Osteoblast (primary cell): ENCODE measurements at regions not wholly inside any gene's neighbourhood (a gene's known extent, or its start where the extent isn't known, plus 50 kb on each side); places are given as distances from the start of the nearest gene placed in this dataset.

Experiments used
- DNase-seq: peaks from one replicate; pipeline ENCODE4 v3.0.0; 2011; ENCODE audit warnings: low spot score, mixed read lengths; ENCODE audit not compliant: insufficient read length; ENCODE audit errors: missing footprints
- H2AFZ ChIP-seq: 2 replicates; pipeline ENCODE4 v1.6.0; 2011; ENCODE audit warnings: mild to moderate bottlenecking, low read length
- H3K27ac ChIP-seq: 2 replicates; pipeline ENCODE4 v1.5.1; 2011; ENCODE audit warnings: mild to moderate bottlenecking, low read depth, low read length, moderate library complexity
- H3K27me3 ChIP-seq: 2 replicates; pipeline ENCODE4 v1.6.0; 2012; ENCODE audit warnings: mild to moderate bottlenecking, control low read depth, inconsistent platforms, low read length, moderate library complexity; ENCODE audit not compliant: insufficient read depth
- H3K36me3 ChIP-seq: 2 replicates; pipeline ENCODE4 v1.5.1; 2011; ENCODE audit warnings: mild to moderate bottlenecking, low read length, control low read depth, moderate library complexity; ENCODE audit not compliant: insufficient read depth
- H3K4me1 ChIP-seq: 2 replicates; pipeline ENCODE4 v1.5.1; 2011; ENCODE audit warnings: mild to moderate bottlenecking, low read length, control low read depth, moderate library complexity; ENCODE audit not compliant: insufficient read depth
- H3K4me2 ChIP-seq: 2 replicates; pipeline ENCODE4 v1.6.0; 2011; ENCODE audit warnings: mild to moderate bottlenecking, low read length; ENCODE audit not compliant: insufficient read depth
- H3K4me3 ChIP-seq: fragments of 200-600 bp; sonication (generic); 3 replicates; pipeline ENCODE4 v1.5.1; 2012; ENCODE audit warnings: mild to moderate bottlenecking, low read length, inconsistent platforms; ENCODE audit not compliant: insufficient read depth
- H3K79me2 ChIP-seq: 2 replicates; pipeline ENCODE4 v1.6.0; 2012; ENCODE audit warnings: mild to moderate bottlenecking, low read length, control low read depth, inconsistent platforms; ENCODE audit not compliant: insufficient read depth
- H3K9me3 ChIP-seq: 2 replicates; pipeline ENCODE4 v1.5.1; 2011; ENCODE audit warnings: low read depth, low read length, control low read depth
- H4K20me1 ChIP-seq: 2 replicates; pipeline ENCODE4 v1.6.0; 2012; ENCODE audit warnings: mild to moderate bottlenecking, low read length, control low read depth; ENCODE audit not compliant: insufficient read depth
- TF ChIP-seq, protein P1 (sequence below): IDR thresholded peaks from 2 replicates; pipeline ENCODE4 v1.5.1; 2011; ENCODE audit warnings: mild to moderate bottlenecking, low read depth, low read length, moderate library complexity; ENCODE audit errors: extremely low read depth

DNA sequence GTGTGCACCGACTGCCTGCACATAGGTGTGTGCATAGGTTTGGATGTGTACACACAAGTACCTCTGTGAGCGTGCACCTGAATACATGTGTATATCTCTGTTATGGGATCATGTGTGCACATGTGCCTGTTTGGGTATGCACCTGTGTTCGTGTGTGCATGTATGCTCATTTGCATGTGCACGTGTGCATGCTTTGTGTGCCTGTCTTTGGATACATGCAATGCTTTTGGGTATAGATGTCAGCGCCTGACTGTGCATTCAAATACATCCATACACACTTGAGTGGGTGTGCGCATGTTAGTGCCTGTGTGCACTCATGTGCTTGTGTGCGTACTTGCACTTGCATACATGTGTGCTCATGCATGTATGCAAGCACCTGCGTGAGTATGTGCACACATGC, 258.1 kb downstream of the IRX2 start:
- Histone ChIP-seq H3K4me3 (no peak overlapping the region), H3K4me2 (no peak overlapping the region), H3K9me3 (peaks cover 8% of the 10 kb centered on the region), H3K4me1 (no peaks in the 10 kb centered on the region), H4K20me1 (no peaks in the 10 kb centered on the region), H3K27me3 (no peaks in the 10 kb centered on the region), H3K79me2 (no peaks in the 10 kb centered on the region), H2AFZ (no peak overlapping the region), H3K27ac (no peak overlapping the region), H3K36me3 (no peaks in the 10 kb centered on the region)
- DNase-seq, result no peak
- TF ChIP-seq, protein P1, sequence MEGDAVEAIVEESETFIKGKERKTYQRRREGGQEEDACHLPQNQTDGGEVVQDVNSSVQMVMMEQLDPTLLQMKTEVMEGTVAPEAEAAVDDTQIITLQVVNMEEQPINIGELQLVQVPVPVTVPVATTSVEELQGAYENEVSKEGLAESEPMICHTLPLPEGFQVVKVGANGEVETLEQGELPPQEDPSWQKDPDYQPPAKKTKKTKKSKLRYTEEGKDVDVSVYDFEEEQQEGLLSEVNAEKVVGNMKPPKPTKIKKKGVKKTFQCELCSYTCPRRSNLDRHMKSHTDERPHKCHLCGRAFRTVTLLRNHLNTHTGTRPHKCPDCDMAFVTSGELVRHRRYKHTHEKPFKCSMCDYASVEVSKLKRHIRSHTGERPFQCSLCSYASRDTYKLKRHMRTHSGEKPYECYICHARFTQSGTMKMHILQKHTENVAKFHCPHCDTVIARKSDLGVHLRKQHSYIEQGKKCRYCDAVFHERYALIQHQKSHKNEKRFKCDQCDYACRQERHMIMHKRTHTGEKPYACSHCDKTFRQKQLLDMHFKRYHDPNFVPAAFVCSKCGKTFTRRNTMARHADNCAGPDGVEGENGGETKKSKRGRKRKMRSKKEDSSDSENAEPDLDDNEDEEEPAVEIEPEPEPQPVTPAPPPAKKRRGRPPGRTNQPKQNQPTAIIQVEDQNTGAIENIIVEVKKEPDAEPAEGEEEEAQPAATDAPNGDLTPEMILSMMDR, result no peak

DNA sequence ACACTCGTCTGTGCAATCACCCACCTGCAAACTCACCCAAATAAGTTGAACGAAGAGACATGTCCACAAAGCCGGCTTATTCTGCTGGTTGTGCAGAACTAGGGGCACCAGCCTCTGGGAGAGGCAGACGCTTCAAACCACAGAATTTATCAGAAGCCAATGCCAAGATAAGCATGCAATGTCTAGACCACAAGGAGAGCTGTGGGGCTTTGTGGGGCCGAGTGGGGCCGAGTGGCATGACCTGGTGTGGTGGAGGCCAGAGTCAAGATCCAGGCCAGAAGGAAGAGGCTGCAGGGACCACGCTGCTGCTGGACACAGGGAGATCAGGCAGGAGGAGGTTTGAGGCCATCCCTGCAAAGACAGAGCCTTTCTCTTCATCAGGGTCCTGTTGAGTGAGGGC, 259.0 kb downstream of the IRX2 start:
- Histone ChIP-seq H3K36me3 (no peaks in the 10 kb centered on the region), H3K9me3 (peaks cover 8% of the 10 kb centered on the region), H3K79me2 (no peaks in the 10 kb centered on the region), H3K27me3 (no peaks in the 10 kb centered on the region), H3K27ac (no peak overlapping the region), H3K4me2 (no peak overlapping the region), H3K4me1 (no peaks in the 10 kb centered on the region), H4K20me1 (no peaks in the 10 kb centered on the region), H2AFZ (no peak overlapping the region), H3K4me3 (no peak overlapping the region)
- TF ChIP-seq, protein P1, result no peak
- DNase-seq, result no peak

GRCh38 chr5:2491846-2492245, 259.6 kb downstream of the IRX2 start:
- Histone ChIP-seq H3K4me2 (no peak overlapping the region), H3K9me3 (peaks cover 8% of the 10 kb centered on the region), H2AFZ (no peak overlapping the region), H3K27me3 (no peaks in the 10 kb centered on the region), H3K79me2 (no peaks in the 10 kb centered on the region), H3K36me3 (no peaks in the 10 kb centered on the region), H3K4me3 (no peak overlapping the region), H4K20me1 (no peaks in the 10 kb centered on the region), H3K4me1 (no peaks in the 10 kb centered on the region), H3K27ac (no peak overlapping the region)
- TF ChIP-seq, protein P1, result no peak
- no peak for DNase-seq

- H3K4me1 ChIP-seq, result no peaks in the 10 kb centered on the region
- no peak for DNase-seq
- TF ChIP-seq, protein P1, result no peak
- H3K4me3 ChIP-seq, result no peak overlapping the region
- H2AFZ ChIP-seq, result no peak overlapping the region
- H3K9me3 ChIP-seq, result peaks cover 8% of the 10 kb centered on the region
- no peaks in the 10 kb centered on the region for H3K27me3 ChIP-seq
- H3K4me2 ChIP-seq, result no peak overlapping the region
- H4K20me1 ChIP-seq, result no peaks in the 10 kb centered on the region
- H3K79me2 ChIP-seq, result no peaks in the 10 kb centered on the region
- no peak overlapping the region for H3K27ac ChIP-seq
- H3K36me3 ChIP-seq, result no peaks in the 10 kb centered on the region
Observed at GRCh38 chr5:2489306-2489705, 262.2 kb downstream of the IRX2 start.
